GM21515 (cell line): ENCODE measurements at regions not wholly inside any gene's neighbourhood (a gene's known extent, or its start where the extent isn't known, plus 50 kb on each side); places are given as distances from the start of the nearest gene placed in this dataset.
"Not testable (repeated sequence)": the region's sequence is repeated elsewhere in the genome, so short reads cannot be mapped to it uniquely, and the experiment has no call there.

ENCODE experiments used
- ATAC-seq: cut with Tn5 transposase; IDR thresholded peaks from one replicate; pipeline ENCODE4 v1.9.1; 2021; ENCODE audit not compliant: unreplicated experiment

DNA sequence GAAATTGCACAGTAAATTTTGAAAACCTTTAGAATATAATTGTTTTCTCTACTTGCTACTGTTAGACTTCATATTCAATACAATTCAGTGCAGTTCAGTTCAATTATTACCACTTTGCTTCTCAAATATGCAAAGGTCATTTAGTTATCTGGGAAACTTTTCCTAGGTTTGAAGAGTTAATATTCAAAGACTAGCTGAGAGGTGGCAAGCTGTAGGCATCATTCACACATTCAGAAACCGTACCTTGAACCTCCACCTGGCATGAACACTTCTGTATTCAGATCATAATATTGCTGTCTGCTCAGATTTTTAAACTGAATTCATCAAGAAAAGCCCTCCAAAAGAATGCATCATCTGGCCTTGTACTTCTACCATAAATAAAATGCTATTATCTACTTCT is 162.1 kb upstream of the PCSK5 start:
- no peak for ATAC-seq

DNA sequence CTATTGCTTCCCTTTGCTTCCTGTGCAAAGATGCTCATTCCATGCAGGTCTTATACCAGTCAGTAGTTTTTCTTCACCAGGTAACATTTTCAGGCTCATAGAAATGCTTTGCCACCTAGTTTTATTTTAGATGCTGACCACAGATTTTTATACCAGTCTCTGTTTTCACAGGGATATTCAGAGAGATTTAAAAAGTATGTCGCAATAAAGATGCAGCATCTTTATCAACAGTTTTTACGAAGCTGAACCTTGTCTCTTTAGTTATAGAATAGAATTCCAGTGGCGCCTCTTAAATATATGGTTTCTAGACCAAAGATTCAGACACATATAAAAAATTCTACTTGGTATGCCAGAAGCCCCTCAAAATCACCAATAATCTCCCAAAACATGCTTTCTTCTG is 155.7 kb upstream of the PCSK5 start:
- ATAC-seq, result no peak

DNA sequence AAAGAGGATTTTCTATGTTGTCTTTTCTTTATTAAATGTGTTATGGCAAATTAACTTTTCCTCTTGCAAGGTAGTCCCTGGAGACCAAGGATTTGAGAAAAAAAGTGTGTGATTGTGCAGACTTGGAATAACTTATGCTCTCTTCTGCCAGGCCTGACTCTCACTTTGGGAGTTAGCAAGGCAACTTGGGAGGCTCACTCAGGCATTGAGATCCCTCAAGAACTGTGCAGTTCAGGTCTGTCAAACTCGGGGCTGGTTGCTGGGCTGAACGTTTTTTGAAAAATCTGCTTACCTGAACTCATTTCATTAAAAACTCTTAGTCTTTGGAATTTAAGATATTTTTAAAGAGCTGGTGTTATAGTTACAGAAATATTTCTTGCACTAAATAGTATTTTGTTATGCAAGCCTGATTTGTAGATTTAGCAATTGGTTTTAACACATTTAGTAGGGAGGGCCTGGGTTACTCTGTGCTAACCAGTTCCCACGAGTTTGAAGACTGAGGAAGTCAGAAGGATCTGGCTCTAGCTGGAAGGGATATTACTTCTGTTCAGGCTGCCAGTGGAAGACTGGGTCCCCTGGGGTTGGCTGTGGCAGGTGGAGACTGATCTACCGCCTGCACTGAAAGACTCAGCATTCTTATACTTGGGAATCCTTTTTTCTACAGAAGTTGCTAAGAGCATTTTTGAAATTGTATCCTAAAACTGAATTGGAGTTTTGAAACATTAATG is 150.4 kb upstream of the PCSK5 start:
- ATAC-seq, result no peak

DNA sequence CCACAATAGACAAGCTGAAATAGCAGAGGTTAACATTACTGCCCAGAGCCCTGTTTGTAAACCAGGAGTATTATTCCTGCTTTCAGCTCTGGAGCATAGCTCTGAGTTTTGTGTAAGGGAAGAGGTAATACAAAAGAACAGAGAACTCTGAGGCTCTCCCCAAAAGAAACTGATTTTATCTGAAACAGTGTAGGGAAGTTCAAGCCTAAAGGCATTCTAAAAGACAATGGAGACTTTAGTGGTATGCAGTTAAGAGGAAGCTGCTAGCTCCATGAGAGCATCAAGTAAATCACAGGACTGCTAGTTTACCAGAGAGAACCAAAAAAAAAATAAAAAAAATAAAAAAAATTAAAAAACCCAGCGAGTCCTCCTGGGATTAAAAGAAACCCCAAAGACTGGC is 146.6 kb upstream of the PCSK5 start:
- ATAC-seq, result no peak

DNA sequence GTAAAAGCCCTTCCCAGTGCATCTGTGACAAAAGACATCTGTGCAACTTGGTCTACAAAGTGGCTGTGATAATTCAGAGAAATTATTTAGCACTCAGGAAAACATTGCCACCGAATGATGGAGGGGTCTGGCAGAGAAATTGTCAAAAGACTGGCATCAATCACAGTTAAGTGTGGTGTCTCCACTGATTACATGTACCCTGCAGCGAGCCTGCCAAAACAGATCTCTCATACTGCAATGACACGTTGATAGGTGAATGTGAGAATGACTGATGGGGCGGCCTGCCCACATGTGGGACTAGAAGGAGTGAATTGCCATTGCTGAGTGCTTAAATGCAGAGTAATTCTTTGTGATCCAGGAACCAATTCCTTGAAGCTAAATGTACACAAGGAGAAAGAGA is 136.4 kb upstream of the PCSK5 start:
- no peak for ATAC-seq

DNA sequence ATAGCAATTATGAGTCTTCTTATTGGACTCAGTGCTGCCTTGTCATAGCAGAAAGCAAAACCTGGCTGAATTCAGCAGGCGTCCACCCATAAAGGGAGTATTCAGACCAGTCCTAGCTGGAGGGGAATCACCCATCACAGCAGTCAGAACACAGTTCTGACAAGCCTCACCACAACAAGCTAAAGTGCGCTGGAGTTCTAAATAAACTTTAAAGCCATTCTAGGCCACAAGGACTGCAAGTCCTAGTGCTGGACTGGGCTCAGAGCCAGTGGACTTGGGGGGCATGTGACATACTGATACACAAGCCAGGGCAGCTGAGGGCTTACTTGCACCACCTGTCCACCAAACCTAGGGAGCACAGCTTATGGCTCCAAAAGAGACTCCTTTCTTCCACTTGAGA is 115.3 kb upstream of the PCSK5 start:
- ATAC-seq, result no peak

DNA sequence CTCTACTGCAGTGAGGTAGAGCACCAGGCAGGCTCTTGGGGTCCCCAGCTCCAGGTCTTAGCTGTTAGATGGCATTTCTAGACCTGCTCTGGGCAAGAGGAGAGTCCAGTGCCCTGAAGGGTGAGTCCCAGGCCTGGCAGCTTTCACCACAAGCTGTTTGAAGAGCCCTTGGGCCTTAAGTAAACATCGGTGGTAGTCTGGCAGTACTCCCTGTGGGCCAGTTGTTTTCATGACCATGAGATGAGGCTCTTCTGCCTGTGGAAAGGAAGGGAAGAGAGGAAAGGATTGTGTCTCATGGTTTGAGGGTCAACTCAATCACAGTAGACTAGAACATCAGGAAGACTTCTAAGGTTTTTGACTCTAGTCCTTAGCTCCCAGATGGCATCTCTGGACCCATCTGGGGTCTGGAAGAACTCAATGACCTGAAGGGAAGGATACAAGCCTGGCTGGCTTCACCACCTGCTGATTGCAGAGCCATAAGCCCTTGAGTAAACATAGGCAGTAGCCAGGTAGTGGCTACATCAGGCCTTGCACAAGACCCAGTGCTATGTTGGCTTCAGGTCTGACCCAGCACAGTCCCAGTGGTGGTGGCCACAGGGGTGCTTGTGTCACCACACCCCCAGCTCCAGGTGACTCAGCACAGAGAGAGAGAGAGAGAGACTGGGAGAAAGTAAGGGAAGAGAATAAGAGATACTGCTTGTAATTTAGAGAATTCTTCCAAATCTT is 114.3 kb upstream of the PCSK5 start:
- ATAC-seq, result no peak

DNA sequence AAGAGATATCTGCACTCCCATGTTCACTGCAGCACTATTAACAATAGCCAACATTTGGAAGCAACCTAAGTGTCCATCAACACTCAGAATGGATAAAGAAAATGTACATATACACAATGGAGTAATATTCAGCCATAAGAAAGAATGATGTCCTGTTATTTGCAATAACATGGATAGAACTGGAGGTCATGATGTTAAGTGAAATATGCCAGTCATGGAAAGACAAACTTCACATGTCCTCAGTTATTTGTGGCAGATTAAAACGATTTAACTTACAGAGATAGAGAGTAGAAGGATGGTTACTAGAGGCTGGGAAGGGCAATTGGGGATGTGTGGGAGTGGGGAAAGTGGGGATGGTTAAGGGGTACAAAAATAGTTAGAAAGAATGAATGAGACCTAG is 110.3 kb upstream of the PCSK5 start:
- no peak for ATAC-seq

DNA sequence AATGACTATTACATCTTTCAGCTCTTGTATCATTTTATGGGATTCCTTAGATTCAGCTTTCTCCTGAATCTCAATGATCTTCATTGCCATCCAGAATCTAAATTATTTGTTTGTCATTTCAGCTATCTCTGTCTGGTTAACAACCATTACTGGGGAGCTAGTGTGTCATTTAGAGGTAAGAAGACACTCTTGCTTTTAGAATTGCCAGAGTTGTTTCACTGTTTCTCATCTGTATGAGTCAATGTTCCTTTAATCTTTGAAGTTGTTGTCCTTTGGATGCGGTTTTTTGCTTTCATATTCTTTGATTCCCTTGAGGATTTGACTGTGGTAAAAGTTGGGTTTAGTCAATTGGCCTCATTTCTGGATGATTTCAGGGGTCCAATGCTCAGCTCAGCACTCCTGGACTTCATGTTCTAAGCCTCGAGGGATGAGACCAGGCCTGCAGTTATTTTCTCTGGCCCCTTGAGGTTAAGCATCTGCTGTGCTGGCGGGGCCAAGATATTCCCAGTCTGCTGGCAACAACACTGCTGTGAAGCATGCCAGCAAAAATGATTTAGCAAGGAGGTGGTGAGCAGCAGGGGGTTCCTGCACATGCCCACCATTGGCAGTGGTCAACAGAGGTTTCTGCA is 102.4 kb upstream of the PCSK5 start:
- no peak for ATAC-seq

DNA sequence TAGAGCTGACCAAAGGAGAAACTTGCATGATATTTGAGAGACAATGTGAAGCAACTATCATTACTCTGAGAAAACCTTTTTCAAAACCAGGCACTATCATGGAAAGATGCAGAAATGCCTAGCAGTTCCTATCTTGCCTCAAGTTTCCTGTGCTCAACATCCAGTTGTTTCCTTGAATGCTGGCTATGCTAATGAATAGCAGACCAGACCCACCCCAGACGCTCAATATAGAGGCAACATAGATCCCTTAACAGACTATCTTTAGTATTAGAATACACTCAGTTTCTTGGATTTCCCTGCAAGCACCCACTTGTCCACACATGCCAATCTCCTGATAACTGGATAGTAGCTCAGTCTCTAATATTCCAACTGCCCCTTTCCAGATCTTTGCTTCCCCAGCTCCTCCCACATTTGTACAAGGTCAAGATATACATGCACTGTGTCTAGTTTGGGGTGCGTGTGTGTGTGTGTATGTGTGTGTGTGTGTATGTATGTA is 93.3 kb upstream of the PCSK5 start:
- ATAC-seq, result no peak

DNA sequence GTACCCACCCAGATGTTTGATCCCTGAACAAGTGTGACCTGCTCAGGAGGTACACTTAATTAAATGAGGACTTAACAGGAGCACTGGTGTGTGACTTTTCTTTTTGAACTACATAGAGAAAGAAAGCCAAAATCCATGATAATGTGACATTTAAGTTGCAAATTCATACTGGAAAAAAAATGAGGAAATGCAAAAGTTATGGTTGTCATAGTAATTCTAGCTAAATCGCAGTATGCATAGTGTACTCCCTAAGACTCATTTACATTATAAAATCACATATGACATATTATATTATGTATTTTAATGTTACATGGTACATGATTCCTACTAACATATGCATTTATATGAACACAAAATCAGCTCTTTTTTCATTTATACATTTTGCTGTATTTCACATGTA is 92.0 kb upstream of the PCSK5 start:
- no peak for ATAC-seq

DNA sequence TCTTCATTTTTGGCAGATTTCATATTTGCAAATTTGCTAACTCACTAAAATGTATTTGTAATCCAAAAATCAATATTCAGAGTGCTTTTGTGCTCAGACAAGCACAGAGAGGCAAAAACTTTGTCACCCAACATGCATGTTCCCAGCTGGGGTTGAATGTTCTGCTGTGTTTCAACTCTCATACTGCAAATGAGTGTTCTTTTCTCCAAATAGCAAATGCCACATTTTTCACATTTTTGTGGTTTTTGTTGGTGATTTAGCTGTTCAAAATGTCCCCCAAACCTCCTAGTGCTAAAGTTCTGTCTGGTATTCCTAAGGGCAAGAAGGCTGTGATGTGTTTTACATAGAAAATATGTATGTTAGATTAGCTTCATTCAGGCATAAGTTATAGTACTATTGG is 87.3 kb upstream of the PCSK5 start:
- no peak for ATAC-seq

DNA sequence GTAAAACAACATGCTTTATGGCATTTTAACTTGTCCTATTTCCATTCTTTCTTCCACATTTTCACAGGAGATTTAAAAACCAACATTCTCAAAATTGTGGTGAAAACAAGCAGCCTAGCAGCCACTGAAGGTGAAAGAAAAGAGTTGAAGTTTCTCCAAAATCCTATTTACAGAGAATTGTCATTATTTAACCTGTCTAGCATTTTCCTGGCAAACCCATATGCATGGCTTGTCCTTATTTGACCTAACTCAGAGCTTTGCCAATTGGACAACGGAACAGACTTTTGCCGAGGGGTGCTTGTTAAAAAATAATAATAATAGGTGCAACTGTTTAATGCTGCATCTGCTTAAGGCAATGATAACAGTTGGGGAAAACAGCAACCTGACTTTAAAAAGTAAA is 80.4 kb upstream of the PCSK5 start:
- no peak for ATAC-seq

DNA sequence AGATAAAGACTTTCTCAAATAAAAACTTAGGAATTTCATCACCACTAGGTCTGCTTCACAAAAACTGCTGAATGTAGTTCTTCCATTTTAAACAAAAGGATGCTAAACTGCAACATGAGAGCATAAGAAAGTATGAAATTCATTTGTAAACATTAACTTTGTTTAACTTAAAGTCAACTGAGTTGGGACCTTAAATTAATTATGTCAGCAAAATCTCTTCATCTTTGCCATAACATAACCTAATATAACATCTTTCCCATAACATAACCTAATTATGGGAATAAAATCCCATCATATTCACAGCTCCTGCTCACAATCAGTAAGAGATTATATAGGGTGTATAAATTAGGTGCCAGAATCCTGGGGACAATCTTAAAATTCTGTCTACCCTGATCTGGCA is 78.8 kb upstream of the PCSK5 start:
- ATAC-seq, result no peak

DNA sequence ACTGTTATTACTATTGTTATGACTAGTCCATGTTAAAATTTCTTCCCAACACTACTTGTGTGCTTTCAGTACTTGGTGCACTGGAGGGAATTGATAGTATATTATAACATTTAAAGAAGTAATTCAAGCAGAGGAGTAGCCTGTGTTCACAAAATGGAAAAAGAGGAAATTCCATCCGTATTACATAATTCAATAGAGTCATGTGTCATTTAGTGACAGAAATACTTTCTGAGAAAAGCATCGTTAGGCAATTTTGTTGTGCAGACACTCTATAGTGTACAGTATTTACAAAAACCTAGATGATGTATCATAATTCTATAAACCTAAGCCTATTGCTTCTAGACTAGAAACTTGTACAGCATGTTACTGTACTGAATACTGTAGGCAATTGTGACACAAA is 78.3 kb upstream of the PCSK5 start:
- ATAC-seq, result no peak

DNA sequence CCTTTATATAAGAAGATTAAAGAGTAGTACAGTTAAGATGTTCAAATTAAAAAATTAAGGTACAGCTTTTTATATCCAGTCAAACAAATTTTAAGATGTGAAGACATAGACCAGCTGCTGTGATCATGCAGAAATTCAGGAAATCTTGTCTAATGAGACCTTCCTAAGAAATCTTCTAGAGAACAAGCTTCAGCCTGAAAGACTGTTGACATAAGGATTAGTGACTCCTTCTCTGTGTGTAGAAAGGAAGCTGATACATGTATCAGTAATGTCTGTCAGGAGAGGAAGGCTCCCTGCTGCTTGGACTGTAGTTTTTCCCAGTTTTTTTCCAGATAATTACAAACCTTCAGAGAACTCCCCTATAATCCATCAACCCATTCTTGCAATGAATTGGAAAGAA is 75.8 kb upstream of the PCSK5 start:
- ATAC-seq, result no peak

DNA sequence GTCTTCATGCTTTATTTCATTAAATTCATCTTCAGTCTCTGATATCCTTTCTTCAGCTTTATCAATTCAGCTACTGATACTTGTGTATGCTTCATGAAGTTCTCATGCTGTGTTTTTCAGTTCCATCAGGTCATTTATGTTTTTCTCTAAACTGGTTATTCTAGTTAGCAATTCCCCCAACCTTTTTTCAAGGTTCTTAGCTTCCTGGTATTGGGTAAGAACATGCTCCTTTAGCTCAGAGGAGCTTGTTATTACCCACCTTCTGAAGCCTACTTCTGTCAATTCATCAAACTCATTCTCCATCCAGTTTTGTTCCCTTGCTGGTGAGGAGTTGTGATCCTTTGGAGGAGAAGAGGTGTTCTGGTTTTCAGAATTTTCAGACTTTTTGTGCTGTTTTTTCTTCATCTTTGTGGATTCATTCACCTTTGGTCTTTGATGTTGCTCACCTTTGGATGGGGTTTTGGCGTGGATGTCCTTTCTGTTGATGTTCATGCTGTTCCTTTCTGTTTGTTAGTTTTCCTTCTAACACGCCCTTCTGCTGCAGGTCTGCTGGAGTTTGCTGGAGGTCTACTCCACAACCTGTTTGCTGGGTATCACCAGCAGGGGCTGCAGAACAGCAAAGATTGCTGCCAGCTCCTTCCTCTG is 69.9 kb upstream of the PCSK5 start:
- not testable (repeated sequence) for ATAC-seq

DNA sequence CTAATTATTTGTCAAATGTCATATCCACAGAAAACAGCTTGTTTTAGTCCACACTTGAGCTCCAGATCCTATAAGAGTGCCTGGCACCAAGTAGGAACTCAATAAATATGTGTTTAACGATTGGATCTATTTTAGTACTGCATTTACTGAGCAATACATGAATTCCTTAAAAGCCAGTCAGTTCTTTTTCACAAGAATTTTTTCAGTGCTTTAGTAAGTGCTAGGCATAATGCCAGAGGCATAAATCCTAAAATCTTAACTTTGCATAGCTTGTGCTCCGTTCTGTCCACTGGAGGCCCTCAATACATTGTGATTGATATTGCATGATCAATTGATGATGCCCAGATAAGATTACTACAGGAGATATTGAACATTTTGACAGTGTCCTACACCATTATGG is 67.3 kb upstream of the PCSK5 start:
- ATAC-seq, result no peak

DNA sequence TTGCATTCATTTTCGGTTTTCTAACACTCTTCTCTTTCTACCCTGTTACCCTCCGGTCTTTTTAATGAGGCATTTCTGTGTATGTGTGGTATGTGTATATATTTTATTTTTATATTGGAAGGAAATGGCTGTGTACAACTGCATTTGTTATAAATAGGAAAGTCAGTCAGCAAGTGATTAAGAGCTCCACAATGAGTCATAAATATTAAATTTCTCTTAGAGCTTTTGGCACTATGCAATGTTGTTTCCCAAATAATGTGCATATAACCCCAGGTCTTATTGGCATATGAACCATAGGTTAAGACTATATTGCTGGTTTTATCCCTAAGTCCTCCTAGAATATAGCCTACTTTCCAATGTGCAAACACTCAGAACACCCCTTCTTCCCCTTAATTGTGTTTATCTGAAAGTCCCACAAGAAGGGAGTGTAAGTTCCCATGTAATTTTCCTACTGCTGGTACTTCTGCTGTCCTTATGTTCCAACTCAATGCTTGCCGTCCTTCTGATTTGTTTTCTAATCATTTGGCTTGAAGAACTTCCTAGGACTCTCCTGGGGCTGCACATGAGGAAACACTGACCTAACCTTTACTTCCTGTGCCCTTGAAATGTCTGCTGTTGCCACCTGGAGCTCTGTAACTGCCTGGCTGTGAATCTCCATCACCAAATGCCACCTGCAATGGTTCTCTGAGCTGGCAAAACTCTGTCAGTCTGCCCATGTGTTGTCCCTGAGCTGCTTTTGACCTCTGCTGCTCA is 65.5 kb upstream of the PCSK5 start:
- no peak for ATAC-seq

DNA sequence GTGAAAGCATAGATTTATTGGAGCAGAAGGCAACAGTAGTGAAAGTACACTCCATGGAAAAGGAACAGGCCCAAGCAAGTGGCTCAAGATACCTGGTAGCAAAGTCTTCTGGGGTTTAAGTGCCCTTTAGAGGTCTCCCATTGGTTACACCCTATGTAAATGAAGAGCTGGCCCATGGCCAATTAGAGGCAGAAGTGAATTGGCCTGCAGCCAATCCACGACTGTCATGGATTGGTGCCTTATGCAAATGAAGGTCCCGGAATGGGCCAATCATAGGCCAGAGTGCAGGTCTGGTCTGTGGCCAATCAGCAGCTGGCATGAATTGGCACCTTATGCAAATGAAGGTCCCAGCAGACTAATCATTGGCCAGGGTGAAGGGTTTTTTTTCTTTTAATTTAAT is 64.2 kb upstream of the PCSK5 start:
- ATAC-seq, result no peak

DNA sequence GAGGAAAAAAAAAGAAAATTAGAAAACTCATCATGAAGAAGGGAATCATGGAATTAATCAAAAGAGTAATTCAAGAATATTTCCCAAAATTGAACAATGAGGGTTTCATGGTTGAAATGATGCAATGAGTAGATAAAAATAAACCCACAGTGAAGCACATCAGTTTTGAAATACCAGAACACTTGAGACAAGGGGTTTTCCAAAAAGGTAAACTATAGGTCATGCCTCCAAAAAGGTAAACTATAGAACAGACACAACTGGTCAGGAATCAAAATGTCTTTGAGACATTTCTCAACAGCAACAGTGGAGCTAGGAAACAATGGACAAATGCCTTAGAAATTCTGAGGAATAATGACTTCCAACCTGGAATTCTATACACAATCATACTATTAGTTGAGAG is 60.2 kb upstream of the PCSK5 start:
- ATAC-seq, result no peak
